HG02870 (cell line): ENCODE measurements at regions not wholly inside any gene's neighbourhood (a gene's known extent, or its start where the extent isn't known, plus 50 kb on each side); places are given as distances from the start of the nearest gene placed in this dataset.
"Not testable (repeated sequence)": the region's sequence is repeated elsewhere in the genome, so short reads cannot be mapped to it uniquely, and the experiment has no call there.

Experiments
- ATAC-seq: cut with Tn5 transposase; IDR thresholded peaks from one replicate; pipeline ENCODE4 v1.9.1; 2021; ENCODE audit warnings: mild to moderate bottlenecking, moderate library complexity; ENCODE audit not compliant: unreplicated experiment

DNA sequence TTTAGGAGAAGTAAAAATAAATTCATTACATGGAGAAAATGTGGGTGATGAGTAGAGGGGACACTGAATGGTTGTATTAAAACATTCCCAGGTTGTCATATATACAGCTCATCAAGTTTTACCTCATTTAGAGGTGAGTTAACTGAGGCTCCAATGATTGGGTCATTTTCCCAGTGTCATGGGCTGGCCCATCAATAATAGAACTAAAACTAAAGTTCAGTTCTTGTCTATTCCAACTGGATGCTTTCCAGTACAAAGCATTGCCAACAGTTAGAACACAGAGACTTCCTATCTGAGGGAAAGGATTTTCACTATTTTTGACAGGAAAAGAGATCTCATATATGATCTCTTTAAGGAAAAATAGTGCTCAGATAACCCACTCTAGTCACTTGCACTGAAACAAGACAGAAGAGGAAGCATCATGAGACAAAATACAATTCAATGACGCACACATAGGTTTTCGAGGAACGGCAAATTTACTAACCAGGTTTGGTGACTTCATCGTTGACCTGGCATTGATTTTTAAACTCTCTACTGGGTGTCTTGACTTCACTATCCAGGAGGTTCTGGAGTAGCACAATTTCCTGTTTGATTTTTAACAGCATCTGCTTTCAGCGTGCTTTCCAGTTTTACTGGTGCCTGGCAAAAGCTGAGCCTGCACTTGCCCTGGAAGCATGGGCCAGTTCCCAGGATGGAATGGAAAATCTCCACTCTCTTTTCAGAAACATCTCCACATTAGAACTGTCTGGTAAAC, 195.5 kb upstream of the FBXL4 start:
- ATAC-seq = no peak

DNA sequence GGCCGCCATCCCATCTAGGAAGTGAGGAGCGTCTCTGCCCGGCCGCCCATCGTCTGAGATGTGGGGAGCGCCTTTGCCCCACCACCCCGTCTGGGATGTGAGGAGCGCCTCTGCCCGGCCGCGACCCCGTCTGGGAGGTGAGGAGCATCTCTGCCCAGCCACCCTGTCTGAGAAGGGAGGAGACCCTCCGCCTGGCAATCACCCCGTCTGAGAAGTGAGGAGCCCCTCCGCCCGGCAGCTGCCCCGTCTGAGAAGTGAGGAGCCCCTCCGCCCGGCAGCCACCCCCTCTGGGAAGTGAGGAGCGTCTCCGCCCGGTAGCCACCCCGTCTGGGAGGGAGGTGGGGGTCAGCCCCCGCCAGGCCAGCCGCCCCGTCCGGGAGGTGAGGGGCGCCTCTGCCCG, 194.2 kb upstream of the FBXL4 start:
- not testable (repeated sequence) for ATAC-seq

- no peak for ATAC-seq
Observed at GRCh38 chr6:99138445-99138844, 190.7 kb upstream of the FBXL4 start.

DNA sequence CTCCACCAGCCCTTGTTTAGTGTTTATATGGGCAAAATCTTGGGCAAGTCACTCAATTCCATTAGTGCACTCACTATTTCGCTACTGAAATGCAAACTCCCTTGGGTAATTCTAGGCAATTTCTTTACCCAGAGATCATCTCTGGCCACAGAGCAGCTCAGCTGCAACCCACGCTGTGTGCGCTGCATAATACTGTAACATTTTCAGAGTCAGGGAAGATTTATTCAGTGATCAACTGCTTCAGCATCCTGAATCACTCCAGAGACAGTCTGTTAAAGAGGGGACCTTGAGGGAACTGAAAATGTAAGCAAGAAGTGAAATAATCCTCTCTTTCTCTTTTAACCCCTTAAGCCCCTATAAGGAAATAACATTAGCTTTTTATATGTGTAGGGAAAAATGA, 189.6 kb upstream of the FBXL4 start:
- no peak for ATAC-seq

DNA sequence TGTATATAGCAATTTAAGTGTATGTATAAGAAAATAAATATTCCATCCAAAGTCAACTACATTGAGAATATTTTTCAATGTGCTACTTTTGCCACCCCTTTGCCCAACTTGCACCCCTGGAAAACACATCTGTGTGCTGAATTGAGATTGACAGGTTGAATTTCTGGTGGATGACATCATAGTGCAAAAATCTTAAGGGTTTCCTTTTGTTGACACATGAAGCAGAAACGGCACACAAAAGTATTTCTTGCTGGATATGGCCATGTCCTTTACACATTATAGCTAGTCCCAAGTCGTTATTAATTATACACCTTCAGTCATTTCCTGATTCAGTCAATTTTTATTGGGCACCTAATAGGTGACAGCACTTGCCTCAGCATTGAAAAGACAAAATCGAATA, 188.7 kb upstream of the FBXL4 start:
- no peak for ATAC-seq

DNA sequence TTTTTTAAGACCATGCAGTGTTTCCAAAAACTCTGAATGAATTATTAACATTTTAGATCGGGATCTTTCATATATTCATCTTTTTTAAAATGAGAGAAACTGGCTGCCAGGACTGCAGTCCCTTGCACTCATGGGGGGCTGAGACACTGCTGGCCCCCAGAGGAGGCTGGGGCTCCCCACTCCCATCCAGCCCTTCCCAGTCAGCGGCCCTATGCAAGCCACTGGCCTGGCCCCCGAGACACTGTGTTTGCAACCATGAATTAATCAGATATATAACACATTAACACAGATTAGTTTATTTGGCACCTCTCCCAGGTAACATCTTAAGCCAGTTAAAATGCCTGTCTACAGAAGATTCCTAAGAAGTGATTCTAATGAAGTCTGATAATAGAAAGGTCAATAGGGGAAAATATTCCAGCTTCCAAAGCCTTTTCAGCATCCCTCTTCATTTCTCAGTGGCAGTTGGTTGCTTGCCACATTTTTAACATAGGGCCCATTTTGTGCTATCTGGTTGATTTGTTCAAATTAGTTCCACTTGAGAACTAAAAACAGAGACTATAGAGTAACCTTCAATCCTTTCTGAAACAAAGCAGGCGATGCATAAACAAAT, 184.4 kb upstream of the FBXL4 start:
- ATAC-seq = no peak

GRCh38 chr6:99130897-99131873, 183.4 kb upstream of the FBXL4 start:
- ATAC-seq = no peak

GRCh38 chr6:99129835-99130234, 182.1 kb upstream of the FBXL4 start:
- no peak for ATAC-seq

DNA sequence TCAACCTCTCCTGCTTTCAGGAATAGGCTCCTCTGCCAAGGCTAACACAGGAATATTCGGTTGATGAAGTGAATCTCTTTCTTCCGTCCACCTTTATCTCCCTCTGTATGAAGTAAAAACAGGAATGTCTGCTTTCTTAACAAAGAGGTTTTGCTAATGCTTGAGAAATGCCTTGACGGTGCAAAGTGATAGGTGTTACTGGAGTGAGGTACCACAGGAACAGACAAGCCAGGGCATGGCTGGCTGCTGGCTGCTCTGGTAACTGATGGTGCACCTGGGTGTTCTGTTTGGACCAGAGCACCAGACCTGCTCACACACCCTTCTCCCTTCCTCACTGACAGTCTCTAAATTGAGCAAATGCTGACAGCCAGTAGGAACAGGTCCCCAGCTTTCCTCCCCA, 174.0 kb upstream of the FBXL4 start:
- ATAC-seq = no peak

- no peak for ATAC-seq
Observed at GRCh38 chr6:99120641-99121040, 172.9 kb upstream of the FBXL4 start.

DNA sequence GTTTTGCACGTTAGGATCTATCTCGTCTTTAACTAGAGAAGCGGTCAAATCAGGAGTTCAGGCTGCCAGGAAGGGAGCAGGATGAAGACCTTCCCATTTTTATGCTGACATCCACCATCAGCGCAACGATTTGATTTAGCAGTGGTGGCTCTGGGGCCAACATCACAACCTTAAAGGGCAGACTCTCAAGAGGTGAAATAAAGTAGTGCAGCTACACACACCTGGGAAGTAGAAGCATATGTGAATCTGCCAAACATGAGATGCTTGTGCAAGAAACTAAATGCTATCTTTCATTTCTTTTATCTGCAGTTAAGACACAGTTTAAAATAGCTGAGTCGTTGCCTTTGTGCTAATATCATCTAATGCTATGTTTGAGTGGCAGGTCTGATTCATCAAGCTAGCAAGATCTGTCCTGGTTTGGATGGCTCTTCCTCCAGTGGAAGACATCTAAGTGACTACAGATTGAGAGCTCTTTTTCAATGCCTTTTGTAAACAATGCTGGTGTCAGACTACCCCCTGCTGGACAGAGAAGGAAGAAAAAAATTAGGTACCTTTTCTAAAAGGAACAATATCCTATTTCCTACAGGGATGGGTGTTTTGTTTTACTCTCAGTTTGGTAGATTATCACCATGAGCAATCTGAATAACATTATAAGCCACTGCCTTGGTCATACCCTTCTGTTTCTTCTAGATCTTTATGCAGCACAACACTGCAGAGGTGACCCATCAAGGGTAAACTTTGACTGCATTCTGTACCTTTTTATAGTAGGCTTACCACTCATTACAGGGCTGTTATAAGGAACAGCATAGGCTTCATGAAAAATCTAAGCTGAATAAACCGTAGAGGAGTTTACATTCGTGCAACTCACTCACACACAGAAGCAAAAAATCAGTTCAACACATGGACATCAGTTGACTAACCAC, 171.6 kb upstream of the FBXL4 start:
- peak; percentile 55 for ATAC-seq

DNA sequence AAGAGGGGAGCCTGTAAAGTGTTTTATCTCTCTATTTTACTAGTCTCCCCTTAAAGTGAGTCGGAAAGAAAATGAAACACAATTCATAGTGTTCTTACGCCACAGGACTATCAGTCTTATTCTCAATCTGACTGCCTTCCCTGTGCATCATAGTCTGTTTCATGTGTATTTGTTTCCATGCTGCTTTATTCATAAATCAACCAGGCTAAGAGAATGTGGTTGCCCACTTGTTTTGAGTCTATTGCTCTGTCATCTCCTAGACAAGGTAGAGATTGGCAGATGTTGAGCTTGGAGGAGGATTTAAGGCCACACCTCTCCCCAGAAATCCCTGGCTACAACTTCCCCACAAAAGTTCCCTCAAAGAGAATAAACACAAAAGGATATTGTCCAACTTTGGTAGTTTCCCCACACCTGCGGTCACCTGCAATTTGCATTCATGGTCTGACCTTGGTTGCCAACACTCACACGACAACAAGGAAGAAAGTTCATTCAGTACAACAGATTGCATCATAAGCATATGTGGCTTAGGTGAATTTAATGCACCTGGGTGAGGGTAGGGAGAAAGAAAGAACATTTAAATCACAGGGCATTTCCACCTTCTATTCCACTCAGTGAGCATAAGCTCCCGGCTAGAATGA, 167.1 kb upstream of the FBXL4 start:
- ATAC-seq = no peak

DNA sequence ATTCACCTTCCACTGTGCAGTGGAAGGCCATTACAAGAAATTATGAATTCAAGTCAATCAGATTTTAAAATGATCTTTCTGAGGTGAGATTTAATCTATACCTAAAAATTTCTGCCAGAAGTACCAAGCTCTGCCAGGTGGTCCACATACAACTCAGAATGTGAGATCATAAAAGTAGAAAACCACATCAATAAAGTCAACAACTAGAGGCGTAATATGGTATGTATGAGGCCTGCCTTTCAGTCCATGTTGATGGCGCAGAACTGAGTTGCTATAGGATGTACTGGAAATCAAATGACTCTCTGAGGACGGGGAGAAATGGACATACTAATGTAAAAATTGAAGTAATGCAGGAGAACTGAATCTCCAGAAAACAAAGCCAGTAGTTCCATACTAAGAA, 163.8 kb upstream of the FBXL4 start:
- no peak for ATAC-seq

DNA sequence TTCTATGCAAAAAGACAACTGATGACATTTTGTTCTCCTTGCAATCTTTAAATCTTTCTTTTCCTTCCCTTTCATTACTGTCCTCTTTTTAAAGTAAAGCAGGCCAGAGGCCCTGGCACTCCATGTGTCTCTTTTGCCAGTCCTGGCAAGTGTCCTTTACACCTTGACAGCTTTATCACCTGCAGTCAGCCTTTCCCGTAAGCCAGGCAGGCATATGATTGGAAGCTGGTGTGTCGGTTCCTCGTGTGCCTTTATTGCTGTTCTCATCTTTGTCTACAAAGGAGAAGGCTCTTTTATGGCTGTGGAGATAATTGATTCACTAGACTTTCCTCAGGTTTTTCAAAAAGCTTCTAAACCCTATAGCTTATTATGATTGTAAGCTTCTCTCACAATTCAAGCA, 162.3 kb upstream of the FBXL4 start:
- no peak for ATAC-seq

DNA sequence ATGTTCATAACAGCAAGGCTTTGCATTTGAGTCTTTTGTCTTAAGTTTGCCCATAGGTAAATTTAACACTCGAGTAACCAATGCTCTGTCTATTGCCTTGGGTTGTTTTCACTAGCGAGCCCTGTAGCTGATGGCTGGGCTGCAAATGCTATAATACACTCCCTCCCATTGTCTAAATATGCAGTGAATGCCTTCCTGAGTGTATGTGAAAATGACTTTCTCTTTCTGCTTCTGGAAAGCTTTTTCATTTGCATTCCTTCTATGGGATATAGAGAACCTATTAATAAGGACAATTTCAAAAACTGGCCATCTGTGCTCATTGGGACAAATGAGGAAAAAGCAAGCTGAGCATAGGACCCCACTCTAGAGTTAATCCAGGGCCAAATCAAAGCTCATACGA, 156.5 kb upstream of the FBXL4 start:
- no peak for ATAC-seq

- no peak for ATAC-seq
Observed at GRCh38 chr6:99099243-99099642, 151.5 kb upstream of the FBXL4 start.

DNA sequence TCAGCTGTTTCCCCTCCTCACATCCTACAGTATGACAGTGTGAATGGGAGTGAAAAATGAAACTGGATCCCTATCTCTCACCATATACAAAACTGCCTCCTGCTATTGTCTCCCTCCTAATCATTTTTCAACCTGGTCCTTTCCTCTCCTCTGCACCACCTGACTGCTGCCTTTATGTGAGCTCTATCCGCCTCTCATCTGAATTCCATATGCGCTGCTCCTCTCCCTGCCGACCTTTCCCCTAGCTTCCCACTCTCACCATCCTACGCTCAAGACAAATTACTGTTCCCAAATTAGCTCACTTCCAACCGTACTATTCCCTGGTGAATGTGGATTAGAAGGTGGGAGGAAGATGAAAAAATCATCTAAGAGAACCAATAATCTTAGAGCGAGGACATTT, 148.4 kb upstream of the FBXL4 start:
- no peak for ATAC-seq

GRCh38 chr6:99093456-99094190, 145.9 kb upstream of the FBXL4 start:
- ATAC-seq = no peak

DNA sequence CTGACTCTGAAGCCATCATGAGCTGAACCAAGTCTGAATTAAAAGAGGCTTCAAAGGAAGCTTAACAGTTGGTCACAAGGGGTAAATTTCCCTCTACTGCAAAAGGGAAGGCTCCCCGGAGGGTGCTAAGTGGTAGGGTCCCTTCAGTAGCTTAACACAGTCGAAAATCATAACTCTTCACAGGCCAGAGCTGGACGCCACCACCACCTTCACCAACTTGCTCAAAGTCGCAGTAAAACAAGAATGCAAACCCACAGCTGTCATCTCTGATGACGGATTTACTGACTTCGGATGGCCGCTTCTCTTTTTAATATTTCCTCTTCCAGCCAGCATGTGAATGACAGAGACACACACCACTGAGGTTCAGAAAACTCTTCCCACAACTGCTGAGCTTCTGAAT, 144.7 kb upstream of the FBXL4 start:
- peak; percentile 32 for ATAC-seq
